BE2C (cell line): ENCODE measurements at regions not wholly inside any gene's neighbourhood (a gene's known extent, or its start where the extent isn't known, plus 50 kb on each side); places are given as distances from the start of the nearest gene placed in this dataset.

Experiments
- DNase-seq: peaks from one replicate; pipeline ENCODE4 v3.0.0-alpha.2; 2020
- H3K27me3 ChIP-seq: fragments of 250-450 bp; sonication (Bioruptor Pico); 2 replicates; pipeline ENCODE4 v1.5.1; 2020; ENCODE audit warnings: mild to moderate bottlenecking
- H3K36me3 ChIP-seq: fragments of 250-450 bp; sonication (Bioruptor Pico); 2 replicates; pipeline ENCODE4 v1.5.1; 2020; ENCODE audit warnings: mild to moderate bottlenecking
- H3K4me1 ChIP-seq: fragments of 250-450 bp; sonication (Bioruptor Pico); 2 replicates; pipeline ENCODE4 v1.5.1; 2020
- H3K4me3 ChIP-seq: 2 replicates; pipeline ENCODE4 v1.5.1; 2011; ENCODE audit warnings: low read depth, low read length
- H3K9me3 ChIP-seq: fragments of 250-450 bp; sonication (Bioruptor Pico); 2 replicates; pipeline ENCODE4 v1.5.1; 2020
- CTCF ChIP-seq: IDR thresholded peaks from 2 replicates; pipeline ENCODE4 v1.5.1; 2012; ENCODE audit warnings: mild to moderate bottlenecking, low read depth, low read length

- DNase-seq = no peak
- H3K27me3 ChIP-seq = peaks cover 89% of the 10 kb centered on the region
These were observed 249.1 kb downstream of the C16orf95 start for GRCh38 chr16:87067836-87068761.

GRCh38 chr16:87068762-87069150 lies 248.4 kb downstream of the C16orf95 start:
- H3K36me3 ChIP-seq = no peaks in the 10 kb centered on the region
- TF ChIP-seq CTCF = no peak
- H3K4me3 ChIP-seq = no peak overlapping the region
- no peaks in the 10 kb centered on the region for H3K4me1 ChIP-seq
- DNase-seq = no peak
- H3K9me3 ChIP-seq = no peaks in the 10 kb centered on the region
- H3K27me3 ChIP-seq = peaks cover 90% of the 10 kb centered on the region

More at GRCh38 chr16:87067836-87068761, 249.1 kb downstream of the C16orf95 start:
- no peaks in the 10 kb centered on the region for H3K36me3 ChIP-seq
- no peak overlapping the region for H3K4me3 ChIP-seq
- no peaks in the 10 kb centered on the region for H3K4me1 ChIP-seq
- TF ChIP-seq CTCF = no peak
- no peaks in the 10 kb centered on the region for H3K9me3 ChIP-seq

GRCh38 chr16:87070657-87071056 lies 246.5 kb downstream of the C16orf95 start:
- H3K4me1 ChIP-seq = no peaks in the 10 kb centered on the region
- no peaks in the 10 kb centered on the region for H3K36me3 ChIP-seq
- DNase-seq = no peak
- H3K27me3 ChIP-seq = peaks cover 76% of the 10 kb centered on the region
- H3K4me3 ChIP-seq = no peak overlapping the region
- no peak for TF ChIP-seq CTCF
- H3K9me3 ChIP-seq = no peaks in the 10 kb centered on the region

GRCh38 chr16:87072101-87072500 lies 245.1 kb downstream of the C16orf95 start:
- no peak for TF ChIP-seq CTCF
- H3K4me3 ChIP-seq = no peak overlapping the region
- no peaks in the 10 kb centered on the region for H3K4me1 ChIP-seq
- no peaks in the 10 kb centered on the region for H3K9me3 ChIP-seq
- no peaks in the 10 kb centered on the region for H3K36me3 ChIP-seq
- peaks cover 62% of the 10 kb centered on the region for H3K27me3 ChIP-seq
- DNase-seq = no peak

GRCh38 chr16:87074641-87075318 lies 242.4 kb downstream of the C16orf95 start:
- Histone ChIP-seq H3K27me3 (peaks cover 35% of the 10 kb centered on the region), H3K4me1 (no peaks in the 10 kb centered on the region), H3K9me3 (no peaks in the 10 kb centered on the region), H3K36me3 (no peaks in the 10 kb centered on the region), H3K4me3 (no peak overlapping the region)
- no peak for DNase-seq
- TF ChIP-seq CTCF = no peak
